ENCODE measurements at regions not wholly inside any gene's neighbourhood (a gene's known extent, or its start where the extent isn't known, plus 50 kb on each side); places are given as distances from the start of the nearest gene placed in this dataset.

DNA sequence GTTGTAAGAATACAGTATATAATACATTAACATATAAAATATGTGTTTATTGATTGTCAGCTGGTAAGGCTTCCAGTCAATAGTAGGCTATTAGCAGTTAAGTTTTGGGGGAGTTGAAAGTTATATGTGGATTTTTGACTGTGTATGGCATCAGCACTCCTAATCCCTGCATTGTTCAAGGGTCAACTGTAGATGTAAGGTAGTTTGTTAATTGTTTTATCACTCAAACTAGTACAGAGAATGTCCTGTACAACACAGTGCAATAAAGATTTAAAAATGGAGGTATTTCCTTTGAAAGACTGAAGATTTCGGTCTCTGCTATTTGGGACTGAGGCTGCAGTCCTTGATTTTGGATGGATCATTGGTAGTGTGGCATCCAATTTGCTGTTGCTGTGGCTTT is 484.4 kb downstream of the KDM4C start:
- no peak overlapping the region for H3K27ac ChIP-seq (ENCODE audit: low read depth in 2 of 2, low read length in 2 of 2)
- no peaks in the 10 kb centered on the region for H3K36me3 ChIP-seq (ENCODE audit: control insufficient read depth in 2 of 2, insufficient read depth in 2 of 2, low read length in 2 of 2)
- no peaks in the 10 kb centered on the region for H3K27me3 ChIP-seq (ENCODE audit: control insufficient read depth in 2 of 2, insufficient read depth in 2 of 2, low read length in 2 of 2)
- no peak overlapping the region for H3K4me3 ChIP-seq (ENCODE audit: low read length in 2 of 2)
- H3K4me1 ChIP-seq (ENCODE audit: control insufficient read depth in 2 of 2, insufficient read depth in 2 of 2, low read length in 2 of 2) = peaks cover 3 to 4% of the 10 kb centered on the region in 2 donors
- H3K9ac ChIP-seq (ENCODE audit: low read depth in 1 of 2, low read length in 2 of 2) = no peak overlapping the region
- H3K9me3 ChIP-seq (ENCODE audit: control insufficient read depth in 2 of 2, low read length in 2 of 2) = no peaks in the 10 kb centered on the region

DNA sequence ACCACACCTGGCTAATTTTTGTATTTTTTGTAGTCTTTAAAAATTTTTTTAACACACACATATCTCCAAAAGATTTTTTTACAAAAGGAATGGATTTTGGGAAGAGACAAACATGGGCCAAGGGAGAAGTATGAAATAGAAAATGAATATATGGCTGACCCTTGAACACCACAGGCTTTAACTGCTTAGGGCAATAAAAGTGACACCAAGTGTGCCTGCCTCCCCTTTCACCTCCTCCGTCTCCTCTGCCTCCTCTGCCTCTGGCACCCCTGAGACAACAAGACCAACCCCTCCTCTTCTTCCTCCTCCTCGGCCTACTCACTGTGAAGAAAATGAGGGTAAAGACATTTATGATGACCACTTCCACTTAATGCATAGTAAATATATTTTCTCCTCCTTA is 483.9 kb downstream of the KDM4C start:
- Histone ChIP-seq H3K4me1 (ENCODE audit: control insufficient read depth in 2 of 2, insufficient read depth in 2 of 2, low read length in 2 of 2) (peaks cover 3 to 4% of the 10 kb centered on the region in 2 donors), H3K27me3 (ENCODE audit: control insufficient read depth in 2 of 2, insufficient read depth in 2 of 2, low read length in 2 of 2) (no peaks in the 10 kb centered on the region), H3K9me3 (ENCODE audit: control insufficient read depth in 2 of 2, low read length in 2 of 2) (no peaks in the 10 kb centered on the region), H3K27ac (ENCODE audit: low read depth in 2 of 2, low read length in 2 of 2) (no peak overlapping the region), H3K36me3 (ENCODE audit: control insufficient read depth in 2 of 2, insufficient read depth in 2 of 2, low read length in 2 of 2) (no peaks in the 10 kb centered on the region), H3K9ac (ENCODE audit: low read depth in 1 of 2, low read length in 2 of 2) (no peak overlapping the region), H3K4me3 (ENCODE audit: low read length in 2 of 2) (no peak overlapping the region)

DNA sequence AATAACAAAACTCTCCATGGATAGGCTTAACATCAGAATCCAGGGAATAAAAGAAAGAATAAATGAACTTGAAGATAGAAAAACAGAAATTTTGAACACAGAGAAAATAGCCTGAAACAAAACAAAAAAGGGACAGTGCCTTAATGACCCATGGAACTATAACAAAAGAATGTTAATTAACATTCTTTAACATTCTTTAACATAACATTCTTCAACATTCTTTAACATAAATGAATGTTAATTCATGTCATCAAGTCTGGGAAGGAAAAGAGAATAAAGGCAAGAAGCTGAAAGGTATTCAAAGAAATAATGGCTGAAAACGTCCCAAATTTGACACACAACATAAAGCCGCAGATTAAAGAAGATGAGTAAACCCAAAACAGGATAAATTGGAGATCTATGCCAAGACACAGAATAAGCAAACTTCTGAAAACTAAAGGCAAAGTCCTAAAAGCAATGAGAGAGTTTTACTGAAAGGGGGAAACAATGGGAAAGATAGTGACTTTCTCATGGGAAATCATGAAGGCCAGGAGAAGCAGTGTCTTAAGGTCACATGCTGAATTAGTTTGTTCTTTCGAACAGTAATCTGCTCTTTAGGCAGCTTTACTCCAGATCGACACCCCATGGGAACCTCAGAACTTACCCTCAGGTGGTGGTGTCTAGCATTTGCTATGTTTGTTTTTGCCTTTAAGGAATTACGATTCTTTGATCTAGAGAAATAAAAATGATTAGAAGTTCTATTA is 483.0 kb downstream of the KDM4C start:
- H3K27ac ChIP-seq (ENCODE audit: low read depth in 2 of 2, low read length in 2 of 2) = no peak overlapping the region
- H3K9ac ChIP-seq (ENCODE audit: low read depth in 1 of 2, low read length in 2 of 2) = no peak overlapping the region

DNA sequence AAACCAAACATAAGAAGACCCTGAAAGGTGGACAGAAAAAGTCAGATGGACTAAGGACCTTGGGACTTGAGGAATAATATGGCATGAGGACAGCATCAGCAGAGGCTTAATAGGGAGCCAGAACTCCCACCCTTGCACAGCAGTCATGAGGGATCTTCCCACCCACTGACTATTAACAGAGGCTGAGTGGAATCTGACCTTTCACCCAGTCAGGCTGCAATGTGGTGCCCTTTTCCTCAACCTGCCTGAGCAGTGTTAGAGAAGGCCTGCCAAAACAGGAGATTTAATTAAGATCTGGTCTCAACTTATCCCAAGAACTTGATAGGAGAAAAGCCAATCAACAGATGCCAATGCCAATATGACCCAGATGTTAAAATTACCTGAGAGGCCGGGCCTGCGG is 481.9 kb downstream of the KDM4C start:
- H3K27ac ChIP-seq (ENCODE audit: low read depth in 2 of 2, low read length in 2 of 2) = no peak overlapping the region
- H3K9me3 ChIP-seq (ENCODE audit: control insufficient read depth in 2 of 2, low read length in 2 of 2) = no peaks in the 10 kb centered on the region
- H3K36me3 ChIP-seq (ENCODE audit: control insufficient read depth in 2 of 2, insufficient read depth in 2 of 2, low read length in 2 of 2) = no peaks in the 10 kb centered on the region
- peaks cover 3 to 4% of the 10 kb centered on the region in 2 donors for H3K4me1 ChIP-seq (ENCODE audit: control insufficient read depth in 2 of 2, insufficient read depth in 2 of 2, low read length in 2 of 2)
- H3K27me3 ChIP-seq (ENCODE audit: control insufficient read depth in 2 of 2, insufficient read depth in 2 of 2, low read length in 2 of 2) = no peaks in the 10 kb centered on the region
- H3K4me3 ChIP-seq (ENCODE audit: low read length in 2 of 2) = no peak overlapping the region
- H3K9ac ChIP-seq (ENCODE audit: low read depth in 1 of 2, low read length in 2 of 2) = no peak overlapping the region

More for the DNA sequence above, 483.0 kb downstream of the KDM4C start:
- Histone ChIP-seq H3K36me3 (ENCODE audit: control insufficient read depth in 2 of 2, insufficient read depth in 2 of 2, low read length in 2 of 2) (no peaks in the 10 kb centered on the region), H3K27me3 (ENCODE audit: control insufficient read depth in 2 of 2, insufficient read depth in 2 of 2, low read length in 2 of 2) (no peaks in the 10 kb centered on the region), H3K4me3 (ENCODE audit: low read length in 2 of 2) (no peak overlapping the region), H3K4me1 (ENCODE audit: control insufficient read depth in 2 of 2, insufficient read depth in 2 of 2, low read length in 2 of 2) (peaks cover 3 to 4% of the 10 kb centered on the region in 2 donors), H3K9me3 (ENCODE audit: control insufficient read depth in 2 of 2, low read length in 2 of 2) (no peaks in the 10 kb centered on the region)

DNA sequence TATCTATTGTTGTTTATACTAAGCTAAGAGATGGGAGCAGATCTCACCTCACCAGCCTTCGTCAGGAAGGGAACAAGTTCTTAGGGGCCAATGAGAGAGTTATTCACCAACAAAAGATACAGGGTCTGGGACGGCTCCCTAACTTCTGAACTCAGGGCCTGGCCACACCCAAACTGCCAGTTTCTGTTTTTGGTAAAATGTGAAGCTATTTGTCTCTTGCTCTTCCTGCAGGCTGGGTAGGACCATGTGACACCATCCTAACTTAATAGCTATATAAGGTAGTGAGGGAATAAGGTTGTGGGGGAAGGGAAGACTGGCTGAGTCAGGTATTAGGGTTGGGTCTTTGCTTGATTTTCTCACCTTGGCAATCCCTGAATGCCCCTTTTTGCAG is 480.5 kb downstream of the KDM4C start:
- Histone ChIP-seq H3K27me3 (ENCODE audit: control insufficient read depth in 2 of 2, insufficient read depth in 2 of 2, low read length in 2 of 2) (no peaks in the 10 kb centered on the region), H3K4me3 (ENCODE audit: low read length in 2 of 2) (no peak overlapping the region), H3K4me1 (ENCODE audit: control insufficient read depth in 2 of 2, insufficient read depth in 2 of 2, low read length in 2 of 2) (peaks cover 0 to 3% of the 10 kb centered on the region in 2 donors), H3K36me3 (ENCODE audit: control insufficient read depth in 2 of 2, insufficient read depth in 2 of 2, low read length in 2 of 2) (no peaks in the 10 kb centered on the region), H3K9ac (ENCODE audit: low read depth in 1 of 2, low read length in 2 of 2) (no peak overlapping the region), H3K9me3 (ENCODE audit: control insufficient read depth in 2 of 2, low read length in 2 of 2) (no peaks in the 10 kb centered on the region), H3K27ac (ENCODE audit: low read depth in 2 of 2, low read length in 2 of 2) (no peak overlapping the region)

DNA sequence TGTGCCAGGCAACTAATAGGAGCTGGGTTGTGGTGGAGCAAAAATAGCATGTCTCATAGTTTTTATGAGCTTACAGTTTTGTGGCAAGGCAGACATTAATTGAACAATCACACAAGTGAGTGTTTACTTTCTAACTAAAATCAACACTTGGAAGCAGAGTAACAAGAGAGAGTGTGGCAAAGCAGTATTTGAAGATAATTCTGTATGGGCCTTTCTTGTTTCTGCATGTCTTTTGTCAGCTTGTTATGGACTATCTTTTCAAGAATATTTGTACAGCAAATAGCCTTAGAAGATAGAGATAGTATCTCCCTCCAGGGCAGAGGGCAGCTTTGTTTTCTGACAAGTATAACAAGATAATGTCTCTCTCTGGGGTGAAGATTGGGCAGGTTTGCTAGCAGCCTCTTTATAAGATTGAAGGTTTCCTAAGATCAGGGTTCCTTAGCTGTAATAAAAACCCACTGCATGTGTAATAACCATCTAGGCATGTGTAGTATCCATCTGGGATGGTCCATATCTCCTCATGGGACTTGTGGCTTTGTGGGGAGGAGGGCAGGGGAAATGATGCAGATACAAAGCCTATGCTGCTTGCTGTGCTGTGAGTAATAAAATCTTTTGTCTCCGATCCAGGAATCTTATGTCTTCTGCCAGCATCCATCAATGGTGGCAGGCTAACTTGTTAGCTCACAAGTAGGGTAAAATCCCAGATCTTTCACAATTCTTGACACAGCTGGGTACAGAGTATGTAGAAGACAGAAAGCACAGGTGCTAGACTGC is 479.9 kb downstream of the KDM4C start:
- Histone ChIP-seq H3K27ac (ENCODE audit: low read depth in 2 of 2, low read length in 2 of 2) (no peak overlapping the region), H3K27me3 (ENCODE audit: control insufficient read depth in 2 of 2, insufficient read depth in 2 of 2, low read length in 2 of 2) (no peaks in the 10 kb centered on the region), H3K9ac (ENCODE audit: low read depth in 1 of 2, low read length in 2 of 2) (no peak overlapping the region), H3K4me3 (ENCODE audit: low read length in 2 of 2) (no peak overlapping the region), H3K9me3 (ENCODE audit: control insufficient read depth in 2 of 2, low read length in 2 of 2) (no peaks in the 10 kb centered on the region), H3K36me3 (ENCODE audit: control insufficient read depth in 2 of 2, insufficient read depth in 2 of 2, low read length in 2 of 2) (no peaks in the 10 kb centered on the region), H3K4me1 (ENCODE audit: control insufficient read depth in 2 of 2, insufficient read depth in 2 of 2, low read length in 2 of 2) (peaks cover 0 to 3% of the 10 kb centered on the region in 2 donors)

DNA sequence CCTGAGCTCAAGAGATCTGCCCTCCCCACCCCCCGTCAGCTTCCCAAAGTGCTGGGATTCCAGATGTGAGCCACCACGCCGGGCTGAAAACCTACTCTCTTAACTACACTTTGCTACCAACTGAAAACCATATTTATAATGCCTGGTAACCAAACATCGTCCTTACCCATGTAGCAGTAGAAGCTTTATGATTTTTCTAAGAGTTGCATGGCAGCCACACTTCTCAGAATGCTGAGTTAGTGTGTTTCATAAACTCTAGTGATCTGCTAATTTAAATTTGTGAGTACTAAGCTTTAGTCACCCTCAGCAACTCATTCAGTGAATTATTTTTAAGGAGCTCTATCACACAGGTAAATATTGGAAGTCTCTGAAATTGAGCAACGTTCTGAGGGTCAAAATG is 478.4 kb downstream of the KDM4C start:
- no peak overlapping the region for H3K9ac ChIP-seq (ENCODE audit: low read depth in 1 of 2, low read length in 2 of 2)
- H3K4me3 ChIP-seq (ENCODE audit: low read length in 2 of 2) = no peak overlapping the region
- no peaks in the 10 kb centered on the region for H3K9me3 ChIP-seq (ENCODE audit: control insufficient read depth in 2 of 2, low read length in 2 of 2)
- no peaks in the 10 kb centered on the region for H3K36me3 ChIP-seq (ENCODE audit: control insufficient read depth in 2 of 2, insufficient read depth in 2 of 2, low read length in 2 of 2)
- H3K27me3 ChIP-seq (ENCODE audit: control insufficient read depth in 2 of 2, insufficient read depth in 2 of 2, low read length in 2 of 2) = no peaks in the 10 kb centered on the region
- H3K27ac ChIP-seq (ENCODE audit: low read depth in 2 of 2, low read length in 2 of 2) = no peak overlapping the region
- peaks cover 0 to 3% of the 10 kb centered on the region in 2 donors for H3K4me1 ChIP-seq (ENCODE audit: control insufficient read depth in 2 of 2, insufficient read depth in 2 of 2, low read length in 2 of 2)

DNA sequence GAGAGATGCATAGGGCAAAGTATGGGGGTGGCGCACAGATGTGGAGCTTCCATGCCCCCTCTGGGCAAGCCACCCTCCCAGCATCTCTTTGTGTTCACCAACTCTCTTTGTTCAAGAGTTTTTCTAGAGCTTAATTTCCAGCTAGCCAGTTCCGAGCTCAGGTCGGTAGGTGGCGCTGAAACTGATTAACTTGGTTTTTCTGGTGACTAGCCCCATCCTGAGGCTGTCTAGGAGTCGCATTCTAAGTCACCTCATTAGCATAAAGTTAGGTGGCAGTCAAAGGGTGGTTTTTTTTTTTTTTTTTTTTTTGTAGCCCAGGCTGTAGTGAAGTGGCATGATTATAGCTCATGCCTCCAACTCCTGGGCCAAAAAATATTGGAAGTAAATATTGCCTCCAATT is 476.4 kb downstream of the KDM4C start:
- Histone ChIP-seq H3K27me3 (ENCODE audit: control insufficient read depth in 2 of 2, insufficient read depth in 2 of 2, low read length in 2 of 2) (no peaks in the 10 kb centered on the region), H3K27ac (ENCODE audit: low read depth in 2 of 2, low read length in 2 of 2) (no peak overlapping the region), H3K36me3 (ENCODE audit: control insufficient read depth in 2 of 2, insufficient read depth in 2 of 2, low read length in 2 of 2) (no peaks in the 10 kb centered on the region), H3K4me1 (ENCODE audit: control insufficient read depth in 2 of 2, insufficient read depth in 2 of 2, low read length in 2 of 2) (peaks cover 0 to 3% of the 10 kb centered on the region in 2 donors), H3K4me3 (ENCODE audit: low read length in 2 of 2) (no peak overlapping the region), H3K9me3 (ENCODE audit: control insufficient read depth in 2 of 2, low read length in 2 of 2) (no peaks in the 10 kb centered on the region), H3K9ac (ENCODE audit: low read depth in 1 of 2, low read length in 2 of 2) (no peak overlapping the region)

DNA sequence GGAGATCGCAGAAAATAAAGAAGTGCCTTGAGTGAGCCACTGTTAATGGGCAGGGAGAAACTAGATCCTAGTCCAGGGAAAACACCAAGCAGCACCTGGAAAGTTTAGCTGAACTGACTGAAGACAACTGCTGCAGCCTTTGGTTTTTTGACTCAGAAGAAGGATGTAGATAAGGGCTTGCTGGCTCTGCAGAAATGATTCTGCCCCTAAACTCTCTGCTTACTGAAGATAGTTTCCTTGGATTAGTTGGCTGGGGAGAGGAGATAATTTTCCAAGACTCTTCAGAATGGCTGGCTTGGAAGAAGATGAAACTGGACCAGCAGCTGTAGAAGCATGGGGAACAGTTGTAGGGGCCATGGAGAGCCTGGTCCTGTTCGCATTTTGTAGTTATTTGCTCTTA is 471.8 kb downstream of the KDM4C start:
- Histone ChIP-seq H3K4me1 (ENCODE audit: control insufficient read depth in 2 of 2, insufficient read depth in 2 of 2, low read length in 2 of 2) (no peaks in the 10 kb centered on the region), H3K9ac (ENCODE audit: low read depth in 1 of 2, low read length in 2 of 2) (no peak overlapping the region), H3K4me3 (ENCODE audit: low read length in 2 of 2) (no peak overlapping the region), H3K27me3 (ENCODE audit: control insufficient read depth in 2 of 2, insufficient read depth in 2 of 2, low read length in 2 of 2) (no peaks in the 10 kb centered on the region), H3K36me3 (ENCODE audit: control insufficient read depth in 2 of 2, insufficient read depth in 2 of 2, low read length in 2 of 2) (no peaks in the 10 kb centered on the region), H3K9me3 (ENCODE audit: control insufficient read depth in 2 of 2, low read length in 2 of 2) (no peaks in the 10 kb centered on the region), H3K27ac (ENCODE audit: low read depth in 2 of 2, low read length in 2 of 2) (no peak overlapping the region)

DNA sequence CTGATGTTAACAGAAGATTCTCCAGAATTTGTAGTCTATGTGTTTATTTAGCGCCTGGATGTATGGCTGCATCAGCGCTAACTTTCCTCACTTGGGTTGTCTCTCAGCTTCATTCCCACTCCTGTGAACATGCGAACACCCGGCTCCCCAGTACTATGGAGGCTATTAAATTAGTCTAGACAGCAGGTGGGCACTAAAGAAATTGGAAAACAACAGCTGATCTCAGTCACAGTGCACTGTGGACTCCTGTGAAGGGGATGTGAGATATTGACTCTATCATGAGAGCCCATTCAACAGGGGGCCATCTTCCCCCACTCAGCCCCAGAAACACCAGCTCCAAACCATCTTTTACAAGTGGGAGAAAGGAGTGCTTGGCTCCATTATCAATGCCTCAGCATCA is 471.0 kb downstream of the KDM4C start:
- no peaks in the 10 kb centered on the region for H3K9me3 ChIP-seq (ENCODE audit: control insufficient read depth in 2 of 2, low read length in 2 of 2)
- H3K27me3 ChIP-seq (ENCODE audit: control insufficient read depth in 2 of 2, insufficient read depth in 2 of 2, low read length in 2 of 2) = no peaks in the 10 kb centered on the region
- no peak overlapping the region for H3K27ac ChIP-seq (ENCODE audit: low read depth in 2 of 2, low read length in 2 of 2)
- no peaks in the 10 kb centered on the region for H3K4me1 ChIP-seq (ENCODE audit: control insufficient read depth in 2 of 2, insufficient read depth in 2 of 2, low read length in 2 of 2)
- no peak overlapping the region for H3K4me3 ChIP-seq (ENCODE audit: low read length in 2 of 2)
- H3K9ac ChIP-seq (ENCODE audit: low read depth in 1 of 2, low read length in 2 of 2) = no peak overlapping the region
- H3K36me3 ChIP-seq (ENCODE audit: control insufficient read depth in 2 of 2, insufficient read depth in 2 of 2, low read length in 2 of 2) = no peaks in the 10 kb centered on the region

Data from mucosa of rectum (tissue), 2 donors.